ENCODE measurements at regions not wholly inside any gene's neighbourhood (a gene's known extent, or its start where the extent isn't known, plus 50 kb on each side); places are given as distances from the start of the nearest gene placed in this dataset.

DNA sequence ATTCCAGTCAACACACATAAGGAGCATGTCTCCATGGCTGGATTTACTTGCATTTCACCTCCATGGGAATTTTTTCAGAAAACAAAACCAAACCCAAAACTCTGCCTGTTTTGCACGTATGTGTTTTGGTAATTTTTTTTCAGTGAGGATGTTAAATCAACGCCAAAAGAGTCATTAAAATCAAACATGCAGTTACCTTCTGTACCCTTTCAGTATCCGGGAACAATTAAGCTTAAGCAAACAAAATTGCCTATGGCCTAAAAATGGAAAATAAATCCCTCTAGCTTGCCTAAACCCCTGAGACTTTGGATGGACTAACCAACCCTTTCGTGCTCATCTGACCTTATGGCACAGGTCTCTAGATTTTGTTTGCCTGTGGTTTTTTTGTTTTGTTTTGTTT lies 209.2 kb upstream of the KLF4 start:
- TF ChIP-seq, protein P1, sequence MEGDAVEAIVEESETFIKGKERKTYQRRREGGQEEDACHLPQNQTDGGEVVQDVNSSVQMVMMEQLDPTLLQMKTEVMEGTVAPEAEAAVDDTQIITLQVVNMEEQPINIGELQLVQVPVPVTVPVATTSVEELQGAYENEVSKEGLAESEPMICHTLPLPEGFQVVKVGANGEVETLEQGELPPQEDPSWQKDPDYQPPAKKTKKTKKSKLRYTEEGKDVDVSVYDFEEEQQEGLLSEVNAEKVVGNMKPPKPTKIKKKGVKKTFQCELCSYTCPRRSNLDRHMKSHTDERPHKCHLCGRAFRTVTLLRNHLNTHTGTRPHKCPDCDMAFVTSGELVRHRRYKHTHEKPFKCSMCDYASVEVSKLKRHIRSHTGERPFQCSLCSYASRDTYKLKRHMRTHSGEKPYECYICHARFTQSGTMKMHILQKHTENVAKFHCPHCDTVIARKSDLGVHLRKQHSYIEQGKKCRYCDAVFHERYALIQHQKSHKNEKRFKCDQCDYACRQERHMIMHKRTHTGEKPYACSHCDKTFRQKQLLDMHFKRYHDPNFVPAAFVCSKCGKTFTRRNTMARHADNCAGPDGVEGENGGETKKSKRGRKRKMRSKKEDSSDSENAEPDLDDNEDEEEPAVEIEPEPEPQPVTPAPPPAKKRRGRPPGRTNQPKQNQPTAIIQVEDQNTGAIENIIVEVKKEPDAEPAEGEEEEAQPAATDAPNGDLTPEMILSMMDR (IDR thresholded peaks at IDR 0.05; ENCODE audit: low read depth, low read length, poor library complexity, severe bottlenecking), result no peak
- no peak for TF ChIP-seq EZH2phosphoT487 (IDR thresholded peaks at IDR 0.05; ENCODE audit: borderline replicate concordance, low read length)
